Bronchial epithelial cell (primary cell): ENCODE measurements at regions not wholly inside any gene's neighbourhood (a gene's known extent, or its start where the extent isn't known, plus 50 kb on each side); places are given as distances from the start of the nearest gene placed in this dataset.

ENCODE experiments used
- DNase-seq: peaks from one replicate; pipeline ENCODE4 v3.0.0-alpha.2; 2010; ENCODE audit warnings: low read depth
- FAIRE-seq: peaks from 2 replicates; lab custom pipeline; 2011; peaks lifted over from hg19 to GRCh38; lab: Jason Lieb, UNC
- H3K27me3 ChIP-seq: 2 replicates; pipeline ENCODE4 v1.5.1; 2011; ENCODE audit warnings: low read length; ENCODE audit not compliant: control insufficient read depth, insufficient read depth
- H3K36me3 ChIP-seq: 2 replicates; pipeline ENCODE4 v1.5.1; 2011; ENCODE audit warnings: low read length; ENCODE audit not compliant: control insufficient read depth, insufficient read depth
- H3K4me3 ChIP-seq: 2 replicates; pipeline ENCODE4 v1.5.1; 2011; ENCODE audit warnings: mild to moderate bottlenecking, low read depth, low read length, control low read depth
- CTCF ChIP-seq: IDR thresholded peaks from 2 replicates; pipeline ENCODE4 v1.5.1; 2011; ENCODE audit warnings: mild to moderate bottlenecking, moderate library complexity, low read length, control low read depth, inconsistent platforms; ENCODE audit not compliant: insufficient read depth, severe bottlenecking

GRCh38 chr10:34890939-34891338, 75.8 kb upstream of the PARD3 start:
- DNase-seq (no peak), FAIRE-seq (no peak)
- TF ChIP-seq CTCF, result no peak
- Histone ChIP-seq H3K4me3 (no peak overlapping the region), H3K27me3 (no peaks in the 10 kb centered on the region), H3K36me3 (no peaks in the 10 kb centered on the region)

GRCh38 chr10:34889004-34889869, 74.1 kb upstream of the PARD3 start:
- no peaks in the 10 kb centered on the region for H3K27me3 ChIP-seq
- no peaks in the 10 kb centered on the region for H3K36me3 ChIP-seq
- TF ChIP-seq CTCF, result no peak
- peak; percentile 55 for FAIRE-seq
- no peak overlapping the region for H3K4me3 ChIP-seq
- peak; percentile 44 for DNase-seq

- peak; percentile 31 for DNase-seq
- TF ChIP-seq CTCF, result no peak
- Histone ChIP-seq H3K36me3 (no peaks in the 10 kb centered on the region), H3K27me3 (no peaks in the 10 kb centered on the region), H3K4me3 (no peak overlapping the region)
- FAIRE-seq, result no peak
These were observed 72.0 kb upstream of the PARD3 start for GRCh38 chr10:34886906-34887642.

- TF ChIP-seq CTCF, result no peak
- H3K36me3 ChIP-seq, result no peaks in the 10 kb centered on the region
- no peak for DNase-seq
- no peaks in the 10 kb centered on the region for H3K27me3 ChIP-seq
- no peak for FAIRE-seq
- H3K4me3 ChIP-seq, result no peak overlapping the region
These were observed 70.8 kb upstream of the PARD3 start for GRCh38 chr10:34885898-34886297.

- DNase-seq (no peak), FAIRE-seq (no peak)
- no peak for TF ChIP-seq CTCF
- H3K27me3 ChIP-seq, result no peaks in the 10 kb centered on the region
- no peaks in the 10 kb centered on the region for H3K36me3 ChIP-seq
- no peak overlapping the region for H3K4me3 ChIP-seq
These were observed 69.9 kb upstream of the PARD3 start for GRCh38 chr10:34885011-34885410.
